H9 (cell line): ENCODE measurements at regions not wholly inside any gene's neighbourhood (a gene's known extent, or its start where the extent isn't known, plus 50 kb on each side); places are given as distances from the start of the nearest gene placed in this dataset.
"Not testable (repeated sequence)": the region's sequence is repeated elsewhere in the genome, so short reads cannot be mapped to it uniquely, and the experiment has no call there.

Experiments used
- DNase-seq: peaks from one replicate; pipeline ENCODE4 v3.0.0-alpha.2; 2017
- H2AFZ ChIP-seq: one replicate; pipeline ENCODE4 v1.6.1; 2013; ENCODE audit warnings: mild to moderate bottlenecking, low read length, control low read depth, moderate library complexity
- H2AK5ac ChIP-seq: 2 replicates; pipeline ENCODE4 v1.6.1; 2013; ENCODE audit warnings: low read length, control low read depth, mixed read lengths; ENCODE audit not compliant: insufficient read length
- H2BK120ac ChIP-seq: one replicate; pipeline ENCODE4 v1.6.1; 2013; ENCODE audit warnings: low read depth, mild to moderate bottlenecking, low read length, control low read depth, inconsistent platforms; ENCODE audit not compliant: poor library complexity, severe bottlenecking
- H2BK12ac ChIP-seq: 2 replicates; pipeline ENCODE4 v1.6.1; 2013; ENCODE audit warnings: low read length, control low read depth, mixed read lengths, low read depth; ENCODE audit not compliant: insufficient read length
- H2BK15ac ChIP-seq: 2 replicates; pipeline ENCODE4 v1.6.1; 2013; ENCODE audit warnings: low read depth, low read length, control low read depth
- H2BK20ac ChIP-seq: one replicate; pipeline ENCODE4 v1.6.1; 2013; ENCODE audit warnings: low read depth, mild to moderate bottlenecking, low read length, control low read depth, inconsistent platforms; ENCODE audit not compliant: poor library complexity, severe bottlenecking
- H2BK5ac ChIP-seq: 2 replicates; pipeline ENCODE4 v1.6.1; 2013; ENCODE audit warnings: low read length, control low read depth, mixed read lengths; ENCODE audit not compliant: insufficient read length
- H3K14ac ChIP-seq: 2 replicates; pipeline ENCODE4 v1.6.1; 2013; ENCODE audit warnings: low read length, control low read depth; ENCODE audit not compliant: insufficient read depth
- H3K18ac ChIP-seq: 2 replicates; pipeline ENCODE4 v1.6.1; 2013; ENCODE audit warnings: low read depth, mild to moderate bottlenecking, mixed read lengths, low read length, control low read depth; ENCODE audit not compliant: insufficient read length
- H3K23ac ChIP-seq: 2 replicates; pipeline ENCODE4 v1.6.1; 2013; ENCODE audit warnings: low read length, control low read depth, mixed read lengths, low read depth; ENCODE audit not compliant: insufficient read length
- H3K23me2 ChIP-seq: 2 replicates; pipeline ENCODE4 v1.6.1; 2013; ENCODE audit warnings: low read depth, mild to moderate bottlenecking, mixed read lengths, low read length, control low read depth; ENCODE audit not compliant: insufficient read length, poor library complexity, severe bottlenecking
- H3K27ac ChIP-seq: 2 replicates; pipeline ENCODE4 v1.5.1; 2013; ENCODE audit warnings: low read length, control low read depth, mixed read lengths, low read depth; ENCODE audit not compliant: insufficient read length
- H3K27me3 ChIP-seq: 2 replicates; pipeline ENCODE4 v1.6.1; 2013; ENCODE audit warnings: low read length, control low read depth, inconsistent platforms; ENCODE audit not compliant: insufficient read depth
- H3K4ac ChIP-seq: 2 replicates; pipeline ENCODE4 v1.6.1; 2013; ENCODE audit warnings: low read depth, mild to moderate bottlenecking, control low read depth, inconsistent platforms, low read length, moderate library complexity
- H3K4me1 ChIP-seq: 2 replicates; pipeline ENCODE4 v1.6.1; 2013; ENCODE audit warnings: low read length, control low read depth, inconsistent platforms; ENCODE audit not compliant: insufficient read depth
- H3K4me2 ChIP-seq: 2 replicates; pipeline ENCODE4 v1.6.1; 2013; ENCODE audit warnings: low read length, control low read depth, mixed read lengths; ENCODE audit not compliant: insufficient read length, insufficient read depth
- H3K56ac ChIP-seq: 2 replicates; pipeline ENCODE4 v1.6.1; 2013; ENCODE audit warnings: low read depth, mild to moderate bottlenecking, mixed read lengths, low read length, control low read depth; ENCODE audit not compliant: insufficient read length
- H3K79me1 ChIP-seq: 2 replicates; pipeline ENCODE4 v1.6.1; 2013; ENCODE audit warnings: low read depth, mild to moderate bottlenecking, moderate library complexity, low read length, control low read depth, inconsistent platforms; ENCODE audit not compliant: insufficient read depth, poor library complexity, severe bottlenecking
- H3K79me2 ChIP-seq: 2 replicates; pipeline ENCODE4 v1.6.1; 2013; ENCODE audit warnings: low read length, control low read depth, inconsistent platforms; ENCODE audit not compliant: insufficient read depth
- H3K9ac ChIP-seq: 2 replicates; pipeline ENCODE4 v1.6.1; 2013; ENCODE audit warnings: low read length, control low read depth, mixed read lengths; ENCODE audit not compliant: insufficient read length; ENCODE audit errors: extremely low read depth
- H3K9me3 ChIP-seq: one replicate; pipeline ENCODE4 v1.6.1; 2013; ENCODE audit warnings: low read depth, low read length, inconsistent platforms; ENCODE audit not compliant: control insufficient read depth
- H3T11ph ChIP-seq: one replicate; pipeline ENCODE4 v1.6.1; 2013; ENCODE audit warnings: mild to moderate bottlenecking, low read length, control low read depth, inconsistent platforms
- H4K20me1 ChIP-seq: one replicate; pipeline ENCODE4 v1.6.1; 2013; ENCODE audit not compliant: control insufficient read depth, insufficient read length, insufficient read depth
- H4K5ac ChIP-seq: 2 replicates; pipeline ENCODE4 v1.6.1; 2013; ENCODE audit warnings: low read depth, mild to moderate bottlenecking, mixed read lengths, low read length, control low read depth; ENCODE audit not compliant: insufficient read length
- H4K8ac ChIP-seq: replicated peaks from 2 replicates; pipeline ENCODE4 v1.6.1; 2013; ENCODE audit warnings: low read length, control low read depth, mixed read lengths, low read depth; ENCODE audit not compliant: insufficient read length
- H4K91ac ChIP-seq: 2 replicates; pipeline ENCODE4 v1.6.1; 2013; ENCODE audit warnings: low read depth, mild to moderate bottlenecking, moderate library complexity, mixed read lengths, low read length, control low read depth; ENCODE audit not compliant: insufficient read length
- H3K27ac Mint-ChIP-seq, 3 experiments: 2 replicates in 2 of 3; 3 replicates in 1 of 3; pipeline ENCODE4 v1.8.0; 2020 to 2021; ENCODE audit warnings: mixed read lengths in 3 of 3, mild to moderate bottlenecking in 1 of 3, moderate library complexity in 1 of 3
- H3K27me3 Mint-ChIP-seq: 2 replicates; pipeline ENCODE4 v1.8.0; 2021; ENCODE audit warnings: low read depth, mild to moderate bottlenecking, moderate library complexity, mixed read lengths
- H3K36me3 Mint-ChIP-seq, 3 experiments: 2 replicates in 2 of 3; 3 replicates in 1 of 3; pipeline ENCODE4 v1.8.0; 2020 to 2021; ENCODE audit warnings: low read depth in 3 of 3, mixed read lengths in 3 of 3; ENCODE audit not compliant: insufficient read depth in 1 of 3
- H3K4me1 Mint-ChIP-seq, 2 experiments: 2 replicates each; pipeline ENCODE4 v1.8.0; 2020; ENCODE audit warnings: mixed read lengths in 2 of 2
- H3K4me3 Mint-ChIP-seq, 2 experiments: 2 replicates in 1 of 2; 3 replicates in 1 of 2; pipeline ENCODE4 v1.8.0; 2020 to 2021; ENCODE audit warnings: mild to moderate bottlenecking in 2 of 2, mixed read lengths in 2 of 2, moderate library complexity in 1 of 2
- H3K9me3 Mint-ChIP-seq, 2 experiments: 2 replicates in 1 of 2; 3 replicates in 1 of 2; pipeline ENCODE4 v1.8.0; 2020; ENCODE audit warnings: mild to moderate bottlenecking in 2 of 2, mixed read lengths in 2 of 2, moderate library complexity in 1 of 2
- WGBS: extraction: QIAGEN DNeasy Blood & Tissue Kit; methylation state at CpG from one replicate; pipeline ENCODE4 v1.1.7; 2013; ENCODE audit warnings: missing lambda C conversion rate, low lambda C conversion rate, mixed read lengths; ENCODE audit not compliant: insufficient read length; ENCODE audit errors: extremely low coverage; 5-methylcytosine and 5-hydroxymethylcytosine counted together

GRCh38 chr7:115597220-115597619 is 433.3 kb downstream of the TFEC start:
- H3K79me1 ChIP-seq, H3K4me1 Mint-ChIP-seq: not testable (repeated sequence)

More at GRCh38 chr7:115597220-115597619, 433.3 kb downstream of the TFEC start:
- H3K23me2 ChIP-seq, H2BK20ac ChIP-seq, DNase-seq, H2AK5ac ChIP-seq, H2BK15ac ChIP-seq, H3T11ph ChIP-seq, H3K27me3 ChIP-seq, H2BK120ac ChIP-seq, H3K56ac ChIP-seq, H3K4ac ChIP-seq, H2AFZ ChIP-seq, H3K18ac ChIP-seq, H2BK5ac ChIP-seq, H3K27me3 Mint-ChIP-seq, H3K79me2 ChIP-seq, H4K8ac ChIP-seq, H3K4me2 ChIP-seq, H3K9ac ChIP-seq, H3K4me3 Mint-ChIP-seq, H4K5ac ChIP-seq, H3K14ac ChIP-seq, H3K4me1 ChIP-seq, H2BK12ac ChIP-seq, H3K27ac ChIP-seq, H4K20me1 ChIP-seq, H3K9me3 ChIP-seq, H3K23ac ChIP-seq, H3K27ac Mint-ChIP-seq, H4K91ac ChIP-seq: not testable (repeated sequence)
- Mint-ChIP-seq H3K9me3 (peaks cover 12 to 25% of the 10 kb centered on the region in 2 experiments), H3K36me3 (peaks cover 1 to 12% (median 7%) of the 10 kb centered on the region in 3 experiments; a peak in 2 of 7 replicates)
- WGBS, result no CpG with 5 or more reads among the region's 2 CpGs
